ENCODE measurements at regions not wholly inside any gene's neighbourhood (a gene's known extent, or its start where the extent isn't known, plus 50 kb on each side); places are given as distances from the start of the nearest gene placed in this dataset.

GRCh38 chr2:176685908-176686307 is 416.7 kb downstream of the MTX2 start:
- H3K36me3 Mint-ChIP-seq = no peaks in the 10 kb centered on the region
- no peak for ATAC-seq
- ChIA-PET CTCF (interaction anchor here (1.4 to 2.1 kb wide), 2 partner anchors 8 to 31 kb away, joined by 3 to 6 read pairs; no protein-coding TSS in a partner anchor), POLR2A (interaction anchor here (0.5 kb wide), 1 partner anchor 10 kb away, joined by 4 read pairs; no protein-coding TSS in a partner anchor)
- no peak overlapping the region for H3K4me3 Mint-ChIP-seq
- peaks cover 3% of the 10 kb centered on the region; the same call in 1 of the 2 replicates for H3K4me1 Mint-ChIP-seq
- H3K27ac Mint-ChIP-seq = no peak overlapping the region
- H3K9me3 Mint-ChIP-seq = no peaks in the 10 kb centered on the region
- peaks cover 2% of the 10 kb centered on the region; the same call in 1 of the 2 replicates for H3K27me3 Mint-ChIP-seq (ENCODE audit: low read depth)
- TF ChIP-seq SOX15 (CRISPR knock-in tag; IDR thresholded peaks at IDR 0.05) (no peak), ARID4B (CRISPR knock-in tag; IDR thresholded peaks at IDR 0.05; ENCODE audit: borderline replicate concordance) (no peak), ZBTB21 (CRISPR knock-in tag; IDR thresholded peaks at IDR 0.05; ENCODE audit: borderline replicate concordance) (no peak), EMX1 (CRISPR knock-in tag; IDR thresholded peaks at IDR 0.05) (no peak), ZNF423 (CRISPR knock-in tag; IDR thresholded peaks at IDR 0.05) (no peak), TCF7 (CRISPR knock-in tag; IDR thresholded peaks at IDR 0.05; ENCODE audit: low read depth) (no peak), ZNF671 (CRISPR knock-in tag; IDR thresholded peaks at IDR 0.05) (no peak), RELA (CRISPR knock-in tag; IDR thresholded peaks at IDR 0.05; ENCODE audit: borderline replicate concordance) (no peak), FOXJ3 (CRISPR knock-in tag; IDR thresholded peaks at IDR 0.05; ENCODE audit: borderline replicate concordance) (no peak), HMGXB4 (CRISPR knock-in tag; IDR thresholded peaks at IDR 0.05) (no peak), ZNF121 (CRISPR knock-in tag; IDR thresholded peaks at IDR 0.05) (no peak)
- TF ChIP-seq, protein P1, sequence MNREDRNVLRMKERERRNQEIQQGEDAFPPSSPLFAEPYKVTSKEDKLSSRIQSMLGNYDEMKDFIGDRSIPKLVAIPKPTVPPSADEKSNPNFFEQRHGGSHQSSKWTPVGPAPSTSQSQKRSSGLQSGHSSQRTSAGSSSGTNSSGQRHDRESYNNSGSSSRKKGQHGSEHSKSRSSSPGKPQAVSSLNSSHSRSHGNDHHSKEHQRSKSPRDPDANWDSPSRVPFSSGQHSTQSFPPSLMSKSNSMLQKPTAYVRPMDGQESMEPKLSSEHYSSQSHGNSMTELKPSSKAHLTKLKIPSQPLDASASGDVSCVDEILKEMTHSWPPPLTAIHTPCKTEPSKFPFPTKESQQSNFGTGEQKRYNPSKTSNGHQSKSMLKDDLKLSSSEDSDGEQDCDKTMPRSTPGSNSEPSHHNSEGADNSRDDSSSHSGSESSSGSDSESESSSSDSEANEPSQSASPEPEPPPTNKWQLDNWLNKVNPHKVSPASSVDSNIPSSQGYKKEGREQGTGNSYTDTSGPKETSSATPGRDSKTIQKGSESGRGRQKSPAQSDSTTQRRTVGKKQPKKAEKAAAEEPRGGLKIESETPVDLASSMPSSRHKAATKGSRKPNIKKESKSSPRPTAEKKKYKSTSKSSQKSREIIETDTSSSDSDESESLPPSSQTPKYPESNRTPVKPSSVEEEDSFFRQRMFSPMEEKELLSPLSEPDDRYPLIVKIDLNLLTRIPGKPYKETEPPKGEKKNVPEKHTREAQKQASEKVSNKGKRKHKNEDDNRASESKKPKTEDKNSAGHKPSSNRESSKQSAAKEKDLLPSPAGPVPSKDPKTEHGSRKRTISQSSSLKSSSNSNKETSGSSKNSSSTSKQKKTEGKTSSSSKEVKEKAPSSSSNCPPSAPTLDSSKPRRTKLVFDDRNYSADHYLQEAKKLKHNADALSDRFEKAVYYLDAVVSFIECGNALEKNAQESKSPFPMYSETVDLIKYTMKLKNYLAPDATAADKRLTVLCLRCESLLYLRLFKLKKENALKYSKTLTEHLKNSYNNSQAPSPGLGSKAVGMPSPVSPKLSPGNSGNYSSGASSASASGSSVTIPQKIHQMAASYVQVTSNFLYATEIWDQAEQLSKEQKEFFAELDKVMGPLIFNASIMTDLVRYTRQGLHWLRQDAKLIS (CRISPR knock-in tag; IDR thresholded peaks at IDR 0.05; ENCODE audit: borderline replicate concordance) = no peak
- no peak for DNase-seq (ENCODE audit: low spot score)

GRCh38 chr2:176686328-176686727 is 417.1 kb downstream of the MTX2 start:
- Mint-ChIP-seq H3K27ac (no peak overlapping the region), H3K4me1 (peaks cover 3% of the 10 kb centered on the region; the same call in 1 of the 2 replicates), H3K27me3 (ENCODE audit: low read depth) (no peaks in the 10 kb centered on the region), H3K4me3 (no peak overlapping the region), H3K36me3 (no peaks in the 10 kb centered on the region), H3K9me3 (no peaks in the 10 kb centered on the region)
- POLR2A ChIA-PET = interaction anchor here (0.5 kb wide), 1 partner anchor 10 kb away, joined by 4 read pairs; no protein-coding TSS in a partner anchor
- no peak for ATAC-seq
- CTCF ChIA-PET = interaction anchor here (1.4 to 2.1 kb wide), 2 partner anchors 9 to 32 kb away, joined by 3 to 6 read pairs; no protein-coding TSS in a partner anchor
- DNase-seq (ENCODE audit: low spot score) = no peak
- TF ChIP-seq, protein P2, sequence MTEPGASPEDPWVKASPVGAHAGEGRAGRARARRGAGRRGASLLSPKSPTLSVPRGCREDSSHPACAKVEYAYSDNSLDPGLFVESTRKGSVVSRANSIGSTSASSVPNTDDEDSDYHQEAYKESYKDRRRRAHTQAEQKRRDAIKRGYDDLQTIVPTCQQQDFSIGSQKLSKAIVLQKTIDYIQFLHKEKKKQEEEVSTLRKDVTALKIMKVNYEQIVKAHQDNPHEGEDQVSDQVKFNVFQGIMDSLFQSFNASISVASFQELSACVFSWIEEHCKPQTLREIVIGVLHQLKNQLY (CRISPR knock-in tag; IDR thresholded peaks at IDR 0.05) = no peak
- TF ChIP-seq USF2 (CRISPR knock-in tag; IDR thresholded peaks at IDR 0.05) (no peak), ZNF671 (CRISPR knock-in tag; IDR thresholded peaks at IDR 0.05) (no peak), NR1H2 (CRISPR knock-in tag; IDR thresholded peaks at IDR 0.05) (no peak), FOXK1 (CRISPR knock-in tag; IDR thresholded peaks at IDR 0.05) (no peak), ZNF512 (CRISPR knock-in tag; IDR thresholded peaks at IDR 0.05; ENCODE audit: borderline replicate concordance) (no peak), ZMAT4 (CRISPR knock-in tag; IDR thresholded peaks at IDR 0.05) (no peak), IRF2 (CRISPR knock-in tag; IDR thresholded peaks at IDR 0.05; ENCODE audit: borderline replicate concordance, low read depth) (no peak), NR3C1 (CRISPR knock-in tag; conservative IDR thresholded peaks at IDR 0.05; ENCODE audit: low read depth) (no peak), NFE2L1 (CRISPR knock-in tag; IDR thresholded peaks at IDR 0.05) (no peak)
- TF ChIP-seq, protein P3, sequence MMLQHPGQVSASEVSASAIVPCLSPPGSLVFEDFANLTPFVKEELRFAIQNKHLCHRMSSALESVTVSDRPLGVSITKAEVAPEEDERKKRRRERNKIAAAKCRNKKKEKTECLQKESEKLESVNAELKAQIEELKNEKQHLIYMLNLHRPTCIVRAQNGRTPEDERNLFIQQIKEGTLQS (CRISPR knock-in tag; conservative IDR thresholded peaks at IDR 0.05) = no peak

Data from WTC11 (cell line).